Astrocyte (in vitro differentiated cells and primary cell): ENCODE measurements at regions not wholly inside any gene's neighbourhood (a gene's known extent, or its start where the extent isn't known, plus 50 kb on each side); places are given as distances from the start of the nearest gene placed in this dataset.

Source experiments
- CTCF ChIP-seq: IDR thresholded peaks from 2 replicates; pipeline ENCODE4 v1.5.1; 2011; ENCODE audit warnings: low read depth, mild to moderate bottlenecking, inconsistent platforms, low read length, moderate library complexity; ENCODE audit not compliant: insufficient read depth
- EZH2 ChIP-seq: IDR thresholded peaks from 2 replicates; pipeline ENCODE4 v1.6.1; 2012; ENCODE audit warnings: mild to moderate bottlenecking, low read length, inconsistent platforms; ENCODE audit not compliant: insufficient read depth

GRCh38 chr10:123259081-123259480, 104.9 kb downstream of the BUB3 start:
- TF ChIP-seq EZH2: no peak
- TF ChIP-seq CTCF: no peak
